ENCODE measurements at regions not wholly inside any gene's neighbourhood (a gene's known extent, or its start where the extent isn't known, plus 50 kb on each side); places are given as distances from the start of the nearest gene placed in this dataset.

DNA sequence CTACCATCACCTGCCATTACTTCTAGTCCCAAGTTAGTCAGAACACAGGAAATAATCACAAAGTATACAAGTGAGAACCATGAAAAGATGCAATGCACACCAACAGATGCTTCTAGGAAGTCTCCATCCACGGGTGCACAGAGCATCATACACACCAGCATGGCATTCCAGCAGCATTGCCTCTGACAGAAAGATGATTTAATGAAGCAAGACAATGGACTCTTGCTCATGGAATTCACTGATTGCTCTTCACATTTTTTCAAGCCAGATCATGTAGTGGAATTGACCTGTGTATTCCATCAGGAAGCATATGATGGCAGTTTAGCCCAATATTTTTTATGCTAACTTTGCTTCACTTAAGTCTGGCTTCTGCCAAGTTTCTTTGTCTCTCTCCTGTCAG is 406.3 kb upstream of the RGS17 start:
- TF ChIP-seq, protein P1, sequence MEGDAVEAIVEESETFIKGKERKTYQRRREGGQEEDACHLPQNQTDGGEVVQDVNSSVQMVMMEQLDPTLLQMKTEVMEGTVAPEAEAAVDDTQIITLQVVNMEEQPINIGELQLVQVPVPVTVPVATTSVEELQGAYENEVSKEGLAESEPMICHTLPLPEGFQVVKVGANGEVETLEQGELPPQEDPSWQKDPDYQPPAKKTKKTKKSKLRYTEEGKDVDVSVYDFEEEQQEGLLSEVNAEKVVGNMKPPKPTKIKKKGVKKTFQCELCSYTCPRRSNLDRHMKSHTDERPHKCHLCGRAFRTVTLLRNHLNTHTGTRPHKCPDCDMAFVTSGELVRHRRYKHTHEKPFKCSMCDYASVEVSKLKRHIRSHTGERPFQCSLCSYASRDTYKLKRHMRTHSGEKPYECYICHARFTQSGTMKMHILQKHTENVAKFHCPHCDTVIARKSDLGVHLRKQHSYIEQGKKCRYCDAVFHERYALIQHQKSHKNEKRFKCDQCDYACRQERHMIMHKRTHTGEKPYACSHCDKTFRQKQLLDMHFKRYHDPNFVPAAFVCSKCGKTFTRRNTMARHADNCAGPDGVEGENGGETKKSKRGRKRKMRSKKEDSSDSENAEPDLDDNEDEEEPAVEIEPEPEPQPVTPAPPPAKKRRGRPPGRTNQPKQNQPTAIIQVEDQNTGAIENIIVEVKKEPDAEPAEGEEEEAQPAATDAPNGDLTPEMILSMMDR (IDR thresholded peaks at IDR 0.05): no peak
- no peak for TF ChIP-seq POLR2A (IDR thresholded peaks at IDR 0.05)
